ENCODE measurements at regions not wholly inside any gene's neighbourhood (a gene's known extent, or its start where the extent isn't known, plus 50 kb on each side); places are given as distances from the start of the nearest gene placed in this dataset.

DNA sequence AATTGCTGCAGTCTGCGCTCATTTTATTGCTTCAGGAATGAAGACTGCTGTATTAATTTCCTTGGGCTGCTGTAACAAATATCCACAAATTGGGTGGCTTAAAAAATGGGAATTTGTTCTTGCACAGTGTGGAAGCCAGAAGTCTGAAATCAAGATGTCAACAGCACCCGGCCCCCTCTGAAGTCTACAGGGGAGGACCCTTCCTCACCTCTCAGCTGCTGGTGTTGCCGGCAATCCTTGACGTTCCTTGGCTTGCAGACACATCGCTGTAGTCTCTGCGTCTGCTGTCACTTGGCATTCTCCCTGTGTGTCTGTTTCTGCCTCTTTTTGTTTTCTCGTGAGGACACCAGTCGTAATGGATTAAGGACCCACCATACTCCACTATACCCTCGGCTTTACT is 166.2 kb downstream of the PTPN20 start:
- intact Hi-C loops (cut with micrococcal nuclease) = no loop called here

DNA sequence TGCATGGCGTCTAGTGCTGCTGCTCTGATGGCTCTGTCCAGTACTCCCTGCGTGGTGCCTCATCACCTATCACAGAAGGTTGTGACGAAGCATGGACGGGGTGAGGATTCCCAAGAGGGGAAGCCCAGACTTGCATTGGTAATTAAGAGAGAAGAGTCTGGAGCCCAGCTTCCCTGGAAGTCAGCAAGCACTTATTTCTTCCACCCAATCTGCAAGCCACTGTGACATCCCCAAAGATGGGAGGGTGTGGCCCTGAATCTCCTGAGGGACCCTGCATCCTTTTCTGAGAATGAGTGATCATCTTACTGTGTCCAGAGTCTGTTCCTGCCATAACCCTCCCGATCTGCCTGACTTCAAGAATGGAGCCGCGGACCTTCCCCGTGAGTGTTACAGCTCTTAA is 166.7 kb downstream of the PTPN20 start:
- intact Hi-C loops (cut with micrococcal nuclease) = no loop called here

DNA sequence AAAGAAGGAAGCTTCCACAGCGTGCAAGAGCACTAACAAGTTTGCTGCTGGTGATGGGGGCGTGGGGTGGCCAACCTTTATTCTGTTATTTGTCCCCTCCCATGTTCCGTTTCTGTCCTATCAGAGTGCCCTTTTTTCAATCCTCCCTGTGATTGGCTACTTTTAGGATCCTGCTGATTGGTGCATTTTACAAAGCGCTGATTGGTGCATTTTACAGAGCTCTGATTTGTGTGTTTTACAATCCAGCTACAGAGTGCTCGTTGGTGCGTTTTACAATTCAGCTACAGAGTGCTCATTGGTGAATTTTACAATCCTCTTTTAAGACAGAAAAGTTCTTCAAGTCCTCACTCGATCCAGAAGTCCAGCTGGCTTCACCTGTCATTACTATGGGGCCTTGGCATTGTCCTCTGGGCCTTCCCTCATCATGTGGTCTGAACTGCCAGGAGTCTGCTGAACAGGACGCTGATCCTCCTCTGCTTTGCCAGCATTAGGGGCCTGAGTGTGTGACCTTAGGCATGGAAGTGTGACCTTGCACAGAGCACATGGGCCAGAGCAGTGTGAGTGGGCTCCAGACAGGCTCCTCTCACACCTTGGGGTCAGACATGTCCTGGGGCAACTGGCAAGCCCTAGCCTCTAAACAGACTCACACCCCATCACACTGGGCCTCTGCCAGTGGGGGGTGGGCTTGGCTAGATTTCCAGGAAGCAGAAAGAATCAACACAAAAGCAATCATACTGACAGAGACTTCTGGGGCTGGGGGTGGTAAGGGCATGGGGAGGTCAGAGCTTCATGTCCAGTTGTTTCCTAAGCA is 167.4 kb downstream of the PTPN20 start:
- intact Hi-C loops (cut with micrococcal nuclease) = no loop called here

DNA sequence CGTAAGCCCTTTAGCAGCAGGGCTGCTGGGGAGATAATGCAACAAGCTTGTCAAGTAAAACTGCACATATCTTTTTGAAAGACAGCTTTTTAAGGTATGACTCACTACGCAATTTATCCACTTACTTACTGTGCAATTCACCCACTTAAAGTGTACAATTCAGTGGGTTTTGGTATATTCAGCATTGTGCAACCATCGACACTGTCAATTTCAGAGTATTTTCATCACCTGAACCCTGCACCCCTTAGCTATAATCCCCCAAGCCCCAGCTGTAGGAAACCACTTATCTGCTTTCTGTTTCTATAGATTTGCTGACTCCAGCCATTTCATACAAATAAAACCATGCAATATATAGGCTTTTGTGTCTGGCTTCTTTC is 168.0 kb downstream of the PTPN20 start:
- intact Hi-C loops (cut with micrococcal nuclease) = no loop called here

DNA sequence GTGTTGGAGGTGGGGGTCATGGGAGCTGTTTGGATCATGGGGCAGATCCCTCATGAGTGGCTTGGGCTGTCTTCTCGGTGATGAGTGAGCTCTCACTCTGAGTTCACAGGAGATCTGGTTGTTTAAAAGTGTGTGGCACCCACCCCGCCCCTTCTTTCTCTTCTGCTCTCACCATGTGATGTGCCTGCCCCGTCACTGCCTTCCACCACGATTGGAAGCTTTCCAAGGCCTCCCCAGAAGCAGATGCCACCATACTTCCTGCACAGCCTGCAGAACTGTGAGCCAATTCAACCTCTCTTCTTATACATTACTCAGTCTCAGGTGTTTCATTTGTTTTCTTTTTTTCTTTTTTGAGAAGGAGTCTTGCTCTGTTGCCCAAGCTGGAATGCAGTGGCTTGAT is 170.0 kb downstream of the PTPN20 start:
- intact Hi-C loops (cut with micrococcal nuclease) = no loop called here

DNA sequence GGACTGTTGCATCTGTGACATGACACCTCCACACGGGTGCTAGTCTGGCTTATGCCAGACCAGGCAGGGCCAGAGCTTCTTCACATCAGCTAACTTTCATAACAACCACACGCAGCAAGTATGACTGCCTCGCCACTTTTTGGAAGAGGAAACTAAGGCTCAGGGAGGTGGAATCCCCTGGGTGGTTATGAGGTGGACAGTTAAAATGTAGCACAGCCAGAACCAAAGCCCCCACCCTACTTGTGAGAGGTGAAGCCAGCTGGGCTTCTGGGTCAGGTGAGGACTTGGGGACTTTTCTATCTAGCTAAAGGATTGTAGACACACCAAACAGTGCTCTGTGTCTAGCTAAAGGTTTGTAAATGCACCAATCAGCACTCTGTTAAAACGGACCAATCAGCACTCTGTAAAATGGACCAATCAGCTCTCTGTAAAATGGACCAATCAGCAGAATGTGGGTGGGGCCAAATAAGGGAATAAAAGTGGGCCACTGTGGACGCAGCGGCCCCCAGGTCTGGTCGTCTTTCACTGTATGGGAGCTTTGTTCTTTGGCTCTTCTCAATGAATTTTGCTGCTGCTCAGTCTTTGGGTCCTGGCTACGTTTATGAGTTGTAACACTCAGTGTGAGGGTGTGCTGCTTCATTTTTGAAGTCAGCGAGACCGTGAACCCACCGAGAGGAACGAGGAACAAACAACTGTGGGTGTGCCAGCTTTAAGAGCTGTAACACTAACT is 171.0 kb downstream of the PTPN20 start:
- intact Hi-C loops (cut with micrococcal nuclease) = no loop called here

DNA sequence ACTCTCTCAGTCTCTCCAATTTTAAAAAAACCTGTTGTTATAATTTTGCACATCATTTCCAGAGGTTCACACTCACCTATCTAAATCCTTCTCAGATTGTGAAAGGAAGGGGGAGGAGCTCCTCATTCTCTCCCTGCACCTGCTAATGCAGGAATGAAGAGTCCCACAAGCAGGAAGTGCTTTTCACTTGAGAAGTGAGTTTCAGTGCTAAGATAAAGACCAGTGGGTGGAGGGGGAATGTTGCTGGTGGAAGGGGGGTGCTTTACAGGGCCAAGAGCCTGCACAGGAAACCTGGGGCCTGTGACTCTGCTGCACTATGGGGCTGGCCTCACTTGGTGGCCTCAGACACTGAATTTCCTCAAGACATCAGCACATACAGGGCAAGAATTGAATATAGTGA is 176.4 kb downstream of the PTPN20 start:
- intact Hi-C loops (cut with micrococcal nuclease) = no loop called here

DNA sequence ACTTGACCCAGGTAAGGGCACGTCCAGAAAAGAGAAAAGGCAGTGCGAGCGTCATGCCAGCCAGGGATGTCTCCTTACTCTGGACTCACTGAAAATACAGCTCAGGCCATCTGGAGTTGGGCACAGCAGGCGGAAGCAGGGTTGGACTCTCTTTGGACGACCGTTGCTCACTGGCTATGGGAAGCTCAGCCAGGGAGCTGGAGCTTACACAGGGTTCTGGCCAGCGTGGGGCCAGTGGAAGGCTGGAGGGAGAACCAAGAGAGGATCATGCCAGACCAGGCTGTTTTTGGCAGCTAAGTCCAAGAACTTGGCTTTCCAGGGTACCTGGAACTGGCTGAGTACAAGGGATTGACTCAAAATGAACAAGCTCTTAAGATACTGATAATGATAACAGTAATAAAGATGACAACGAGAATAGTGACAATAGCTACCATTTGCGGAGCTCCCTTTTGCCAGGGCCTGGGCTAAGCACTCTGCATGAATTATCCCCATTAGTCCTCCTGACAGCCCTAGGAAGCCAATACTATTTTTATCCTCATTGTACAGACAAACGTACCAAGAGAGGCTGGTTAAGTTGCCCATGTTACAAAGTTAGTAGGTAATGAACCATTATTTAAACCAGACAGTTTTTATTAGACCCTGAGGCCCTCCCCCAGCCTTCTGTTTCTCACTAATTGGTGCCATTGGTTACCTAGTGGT is 177.6 kb downstream of the PTPN20 start:
- intact Hi-C loops (cut with micrococcal nuclease) = no loop called here

DNA sequence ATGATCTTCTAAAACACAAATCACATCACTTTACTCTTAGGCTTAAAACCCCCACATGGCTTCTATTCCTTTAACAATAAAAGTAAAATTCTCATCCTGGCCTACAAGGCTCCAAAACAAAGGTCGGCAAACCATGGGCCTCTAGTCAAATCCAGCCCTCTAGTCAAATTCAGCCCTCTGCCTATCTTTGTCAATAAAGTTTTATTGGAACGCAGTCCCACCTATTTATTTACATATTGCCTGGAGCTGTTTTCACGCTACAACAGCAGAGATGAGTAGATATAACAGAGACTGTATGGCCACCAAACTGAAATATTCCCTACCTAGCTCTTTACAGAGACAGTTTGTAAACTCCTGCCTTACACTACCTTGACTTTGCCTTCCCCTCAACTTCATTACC is 178.8 kb downstream of the PTPN20 start:
- intact Hi-C loops (cut with micrococcal nuclease) = no loop called here

DNA sequence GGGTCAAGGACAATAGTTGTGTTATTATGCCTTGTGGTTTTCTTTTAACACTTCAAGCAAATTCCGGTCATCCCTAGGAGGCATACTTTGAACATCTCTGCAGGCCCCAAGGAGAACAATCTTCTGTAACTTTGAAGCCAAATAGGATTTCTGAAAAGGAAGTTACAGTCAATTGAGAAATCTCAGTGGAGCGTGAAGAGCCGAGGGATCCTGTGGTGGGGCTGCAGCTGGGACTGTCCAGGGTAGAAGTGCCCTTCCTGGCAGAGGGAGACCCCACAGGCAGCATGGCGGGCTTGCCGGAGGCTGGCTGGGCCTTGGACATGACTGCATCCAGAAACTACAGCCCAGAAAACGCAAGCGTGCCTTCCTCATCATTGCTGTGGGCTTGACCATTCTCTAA is 179.7 kb downstream of the PTPN20 start:
- intact Hi-C loops (cut with micrococcal nuclease) = no loop called here

DNA sequence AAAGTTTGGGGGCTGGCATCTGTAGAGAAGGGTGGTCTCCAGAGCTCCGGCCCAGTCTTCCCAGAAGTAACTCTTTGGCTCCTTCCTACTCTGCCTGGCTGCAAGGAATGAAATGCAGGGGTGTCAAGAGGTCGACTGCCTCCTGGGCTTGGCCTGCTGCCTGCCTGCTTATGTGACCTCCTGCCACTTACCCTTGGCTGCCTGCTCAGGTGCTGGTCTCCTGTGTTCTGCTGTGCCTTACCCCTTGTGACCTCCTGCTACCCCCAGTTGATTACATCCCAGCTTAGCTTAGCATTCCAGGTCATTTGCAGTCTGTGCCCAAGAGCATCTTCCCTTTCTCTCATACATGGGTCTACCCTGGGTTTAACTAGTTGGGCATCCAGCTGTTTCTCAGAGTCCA is 180.2 kb downstream of the PTPN20 start:
- intact Hi-C loops (cut with micrococcal nuclease) = no loop called here

DNA sequence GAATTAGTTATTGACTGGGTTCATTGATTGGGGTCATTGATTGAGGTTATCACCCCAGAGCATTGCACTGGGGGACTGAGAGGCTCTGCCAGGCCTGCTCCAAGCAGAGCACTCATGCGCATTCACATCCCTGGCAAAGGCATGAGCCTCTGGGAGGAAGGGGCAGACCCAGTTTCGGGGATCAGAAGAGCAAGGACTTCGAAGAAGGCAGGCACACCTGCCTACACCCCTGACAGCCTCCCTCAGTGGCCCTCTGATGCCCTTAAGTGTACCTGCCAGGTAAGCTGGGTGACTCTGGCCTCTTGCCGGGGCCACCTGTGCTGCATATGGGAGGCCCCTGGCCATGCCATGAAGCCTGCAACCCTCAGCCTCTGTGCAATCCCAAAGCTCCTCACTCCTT is 181.1 kb downstream of the PTPN20 start:
- intact Hi-C loops (cut with micrococcal nuclease) = no loop called here

DNA sequence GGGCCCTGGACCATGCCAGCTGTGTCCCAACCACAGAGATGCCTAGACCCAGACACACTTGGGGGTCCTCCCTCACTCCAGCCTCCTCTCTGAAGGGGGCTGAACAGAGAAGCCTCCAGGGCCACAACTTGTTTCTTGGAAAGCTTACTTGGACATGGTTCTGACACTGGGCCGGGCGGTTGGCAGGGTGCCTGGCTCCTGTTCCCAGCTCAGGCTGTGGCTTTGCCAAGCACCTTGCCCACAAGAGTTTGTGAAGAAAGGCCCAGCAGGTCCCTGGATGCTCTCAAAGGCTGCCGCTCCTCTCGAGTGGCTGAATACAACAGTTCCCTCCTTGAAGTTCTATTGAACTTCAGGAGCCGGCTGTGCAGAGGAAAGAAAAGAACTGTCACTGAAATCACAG is 181.6 kb downstream of the PTPN20 start:
- intact Hi-C loops (cut with micrococcal nuclease) = no loop called here

DNA sequence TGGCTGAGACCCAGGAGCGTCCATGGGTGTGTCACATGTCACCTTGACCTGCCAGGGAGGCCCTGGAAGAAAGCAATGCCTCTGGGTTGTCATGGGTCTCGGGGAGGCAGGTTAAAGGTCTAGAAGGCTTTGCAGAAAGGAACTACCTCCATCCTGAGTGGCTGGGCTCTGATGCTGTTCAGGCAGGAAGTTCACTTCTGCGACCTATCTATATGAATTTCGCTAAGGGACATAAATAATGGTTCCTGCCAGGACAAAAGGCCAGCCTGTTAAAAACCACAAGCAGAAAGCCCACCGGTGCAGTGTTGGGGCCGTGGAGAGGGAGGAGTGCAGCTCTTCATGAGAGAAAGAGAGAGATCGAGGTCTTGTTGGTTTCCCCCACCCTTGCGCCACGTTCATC is 182.9 kb downstream of the PTPN20 start:
- intact Hi-C loops (cut with micrococcal nuclease) = no loop called here

DNA sequence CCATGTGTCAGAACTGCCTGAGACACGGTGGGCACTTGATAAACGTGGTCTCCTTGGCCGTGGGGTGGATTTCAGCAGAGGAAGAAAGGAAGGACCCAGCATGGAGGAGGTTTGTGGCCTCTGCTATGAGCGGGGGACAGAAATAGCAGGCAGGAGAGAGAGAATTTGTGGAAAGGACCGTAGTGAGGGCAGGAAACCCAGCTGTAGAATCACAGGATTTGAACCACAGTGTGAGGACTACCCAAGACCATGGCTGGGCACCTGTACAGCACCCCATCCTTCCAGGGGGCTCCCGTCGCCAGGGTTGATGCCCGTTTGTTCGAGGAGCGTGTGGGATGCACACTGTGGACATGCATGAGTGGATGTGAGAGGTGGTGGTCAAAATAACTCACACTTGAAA is 183.4 kb downstream of the PTPN20 start:
- intact Hi-C loops (cut with micrococcal nuclease) = no loop called here

DNA sequence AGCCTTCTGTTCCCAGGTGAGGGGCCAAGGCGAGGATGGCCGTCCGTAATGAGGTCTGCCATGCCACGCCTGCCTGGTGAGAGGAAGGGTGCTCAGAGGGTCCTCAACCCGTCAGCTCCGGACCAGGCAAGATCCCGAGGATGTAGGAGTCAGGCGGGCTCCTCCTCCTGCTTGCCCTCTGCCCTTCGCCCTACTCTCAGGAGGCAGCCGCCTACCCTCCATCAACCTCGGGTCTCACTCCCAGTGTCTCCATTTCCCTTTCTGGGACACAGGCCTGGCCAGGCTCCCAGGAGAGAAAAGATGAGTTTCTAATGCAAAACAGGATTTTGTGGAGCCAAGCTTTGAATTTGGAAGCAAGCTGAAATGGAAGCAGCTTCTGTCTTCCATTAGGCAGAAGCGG is 184.0 kb downstream of the PTPN20 start:
- intact Hi-C loops (cut with micrococcal nuclease) = no loop called here

DNA sequence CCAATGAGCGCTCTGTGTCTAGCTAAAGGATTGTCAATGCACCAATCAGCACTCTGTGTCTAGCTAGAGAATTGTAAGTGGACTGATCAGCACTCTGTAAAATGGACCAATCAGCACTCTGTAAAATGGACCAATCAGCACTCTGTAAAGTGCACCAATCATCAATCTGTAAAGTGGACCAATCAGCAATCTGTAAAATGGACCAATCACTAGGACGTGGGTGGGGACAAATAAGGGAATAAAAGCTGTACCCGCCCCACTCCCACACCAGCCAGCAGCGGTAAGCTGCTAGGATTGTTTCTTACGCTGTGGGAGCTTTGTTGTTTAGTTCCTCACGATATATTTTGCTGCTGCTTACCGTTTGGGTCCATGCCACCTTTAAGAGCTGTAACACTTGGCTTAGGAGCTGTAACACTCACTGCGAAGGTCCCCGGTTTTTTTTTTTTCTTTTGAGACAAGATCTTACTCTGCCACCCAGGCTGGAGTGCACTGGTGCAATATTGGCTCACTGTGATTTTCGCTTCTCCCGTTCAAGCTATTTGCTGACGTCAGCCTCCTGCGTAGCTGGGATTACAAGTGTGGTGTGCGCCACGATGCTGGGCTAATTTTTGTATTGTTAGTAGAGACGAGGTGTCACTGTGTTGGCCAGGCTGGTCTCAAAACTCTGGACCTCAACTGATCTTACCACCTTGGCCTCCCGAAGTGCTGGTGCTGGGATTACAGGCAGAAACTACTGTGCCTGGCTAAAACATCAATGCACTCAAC is 184.8 kb downstream of the PTPN20 start:
- intact Hi-C loops (cut with micrococcal nuclease) = no loop called here

DNA sequence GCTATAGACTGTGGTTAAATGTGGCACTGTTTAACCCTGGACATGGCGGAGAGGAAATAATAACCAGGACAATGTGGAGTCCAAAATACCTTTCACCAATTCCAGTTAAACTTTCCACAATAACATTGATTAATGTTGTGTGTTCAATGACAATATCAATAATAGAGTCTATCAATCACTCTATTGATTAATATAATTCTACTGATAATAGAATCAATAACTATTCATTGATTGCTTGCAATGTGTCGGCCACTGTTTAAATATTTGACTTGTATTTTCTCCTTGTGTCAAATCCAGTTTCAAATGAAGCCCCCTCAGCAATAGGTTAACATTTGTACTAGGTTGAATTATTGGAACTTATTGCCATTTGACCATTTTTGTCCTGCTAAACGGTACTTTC is 187.0 kb downstream of the PTPN20 start:
- intact Hi-C loops (cut with micrococcal nuclease) = no loop called here

DNA sequence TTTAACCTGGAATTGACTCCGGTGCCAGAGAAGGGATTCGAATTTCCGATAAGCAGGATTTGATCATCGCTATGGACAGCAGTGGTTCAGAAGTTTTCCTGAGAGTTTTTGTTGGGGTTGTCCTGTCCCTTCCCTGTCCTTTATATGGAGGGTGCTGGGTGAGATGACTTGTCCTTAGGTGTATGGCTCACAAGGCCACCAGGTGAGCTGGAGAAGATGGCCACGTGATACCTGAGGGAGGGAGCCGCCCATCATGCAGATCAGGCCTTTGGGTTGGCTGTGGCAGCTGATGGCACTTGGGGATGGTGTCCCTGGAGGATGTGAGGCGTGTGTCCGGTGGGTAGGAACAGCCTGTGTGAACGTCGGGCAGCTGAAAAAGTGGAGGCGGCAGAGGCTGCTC is 187.7 kb downstream of the PTPN20 start:
- intact Hi-C loops (cut with micrococcal nuclease) = no loop called here

DNA sequence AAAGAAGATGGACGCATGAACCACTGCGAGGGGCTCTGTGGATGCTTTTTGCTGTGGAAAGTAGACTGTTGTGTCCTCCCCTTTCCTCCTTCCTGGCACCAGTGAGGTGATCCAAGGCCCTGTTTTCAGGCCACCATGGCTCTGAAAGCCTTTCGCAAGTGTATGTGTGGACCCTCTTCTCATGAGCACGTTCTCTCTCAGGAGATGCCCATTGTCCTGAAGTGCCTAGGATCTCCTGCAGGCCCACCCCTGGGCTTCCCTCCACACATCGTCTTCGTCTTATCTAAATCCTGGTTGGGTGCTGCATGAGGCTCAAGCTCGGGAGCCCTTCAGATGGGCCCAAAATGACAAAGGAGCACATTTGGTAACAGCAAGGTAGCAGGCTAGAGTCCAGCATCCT is 188.2 kb downstream of the PTPN20 start:
- intact Hi-C loops (cut with micrococcal nuclease) = no loop called here

DNA sequence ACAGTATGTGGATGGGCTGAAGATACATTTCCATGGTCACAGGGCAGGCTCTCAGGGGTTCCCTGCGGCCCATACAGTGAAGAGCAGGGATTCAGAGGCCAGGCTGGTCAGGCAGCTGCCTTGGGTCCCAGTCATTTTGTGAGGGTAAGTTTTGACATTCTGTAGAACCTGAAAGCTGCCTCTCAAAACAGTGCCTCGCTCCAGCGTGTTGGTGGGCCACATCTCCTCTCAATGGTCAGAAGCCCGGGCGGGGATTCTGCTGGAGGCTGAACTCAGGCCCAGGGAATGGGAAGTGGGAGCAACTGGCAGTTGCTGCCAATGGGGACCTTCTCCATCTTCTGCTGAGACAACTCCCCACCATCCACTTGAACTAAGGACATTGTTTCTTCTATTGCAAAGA is 190.0 kb downstream of the PTPN20 start:
- intact Hi-C loops (cut with micrococcal nuclease) = no loop called here

DNA sequence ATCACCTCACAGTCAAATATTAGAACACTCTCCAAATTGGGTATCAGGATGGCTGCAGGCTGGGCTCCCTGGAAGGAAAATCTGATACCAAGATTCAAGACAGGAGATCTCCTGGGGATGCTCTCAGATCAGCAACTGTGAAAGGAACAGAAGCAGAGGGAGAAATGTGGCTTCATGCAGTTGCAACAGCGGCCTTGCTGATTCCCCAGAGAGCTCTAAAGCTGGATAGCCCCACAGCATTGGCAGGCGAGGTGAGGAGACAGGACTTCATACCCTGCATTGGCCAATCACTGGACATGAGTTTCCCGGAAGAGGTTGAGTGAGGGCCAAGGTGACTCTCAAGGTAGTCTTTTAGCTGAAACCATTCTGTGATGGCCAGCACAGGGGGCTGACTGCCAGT is 190.6 kb downstream of the PTPN20 start:
- intact Hi-C loops (cut with micrococcal nuclease) = no loop called here
